Renal cortex interstitium (tissue), 11 donors: ENCODE measurements at regions not wholly inside any gene's neighbourhood (a gene's known extent, or its start where the extent isn't known, plus 50 kb on each side); places are given as distances from the start of the nearest gene placed in this dataset.

Experiments
- DNase-seq, 11 donors: peaks; one replicate each; pipeline ENCODE4 v3.0.0-alpha.2; 2013; ENCODE audit warnings: low read depth in 9 of 11, low spot score in 4 of 11; ENCODE audit errors: extremely low read depth in 1 of 11

DNA sequence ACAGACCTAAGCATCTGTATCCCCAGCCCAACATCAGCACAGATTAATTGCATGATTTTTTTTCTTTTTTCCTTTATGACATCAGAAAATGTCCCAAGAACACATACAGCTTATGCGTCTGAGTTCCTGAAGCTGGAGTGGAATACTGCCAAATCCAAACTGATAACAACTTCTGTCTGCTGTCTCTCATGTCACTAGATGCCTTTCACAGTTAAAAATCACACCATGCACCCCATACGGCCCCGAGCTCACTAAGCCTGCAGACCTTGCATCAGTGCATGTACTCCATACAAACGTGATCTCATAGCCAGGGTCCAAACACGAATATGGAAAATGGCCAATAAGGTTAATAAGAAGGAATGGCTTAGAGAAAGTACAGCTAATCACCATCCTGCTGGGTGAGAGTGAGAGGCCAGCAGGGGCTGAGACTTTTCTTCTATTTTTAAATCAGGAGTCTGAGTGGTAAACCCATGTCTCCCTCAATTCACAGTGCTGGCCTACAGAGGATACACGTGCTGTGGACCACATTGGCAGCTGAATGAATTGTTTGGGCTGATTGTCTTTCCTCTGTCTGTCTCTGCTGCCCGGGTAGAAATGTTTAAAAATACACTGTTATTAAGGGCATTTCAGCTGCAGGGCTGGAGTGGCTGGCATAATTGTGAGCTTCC, 350.6 kb upstream of the RAG2 start:
- no peak for DNase-seq

DNA sequence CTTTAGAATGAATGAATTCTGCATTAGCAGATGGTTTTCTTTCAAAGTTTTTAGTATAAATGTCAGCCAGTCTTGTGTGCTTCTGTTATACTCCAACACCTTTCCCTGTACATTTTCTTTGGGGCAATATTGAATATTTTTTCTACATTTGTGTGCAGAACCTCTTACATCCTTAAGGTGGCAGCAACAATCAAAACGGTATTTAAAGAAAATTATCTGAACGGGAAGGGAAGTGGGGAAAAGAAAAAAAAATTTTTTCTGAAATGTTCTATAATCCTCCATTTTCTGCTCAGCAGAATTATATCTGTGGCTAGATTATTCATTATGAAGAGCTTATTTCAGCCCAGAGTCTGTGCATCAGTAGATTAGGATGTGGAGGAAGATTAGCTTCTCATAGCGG, 347.3 kb upstream of the RAG2 start:
- no peak for DNase-seq

DNA sequence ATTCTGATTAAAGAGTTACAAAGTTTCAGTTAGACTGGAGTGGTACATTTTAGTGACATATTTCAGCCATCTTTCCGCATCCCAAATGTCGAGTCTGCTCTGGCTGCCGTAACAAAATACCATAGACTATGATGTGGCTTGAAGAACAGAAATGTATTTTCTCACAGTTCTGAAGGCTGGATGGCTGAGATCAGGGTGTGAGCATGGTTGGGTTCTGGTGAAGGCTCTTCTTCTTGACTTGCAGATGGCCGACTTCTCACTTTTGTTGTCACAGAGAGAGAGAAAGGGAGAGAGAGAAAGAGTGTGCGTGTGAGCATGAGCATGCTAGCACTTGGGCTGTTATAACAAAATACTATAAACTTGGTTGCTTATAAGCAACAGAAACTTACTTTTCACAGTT, 335.4 kb upstream of the RAG2 start:
- DNase-seq: no peak

DNA sequence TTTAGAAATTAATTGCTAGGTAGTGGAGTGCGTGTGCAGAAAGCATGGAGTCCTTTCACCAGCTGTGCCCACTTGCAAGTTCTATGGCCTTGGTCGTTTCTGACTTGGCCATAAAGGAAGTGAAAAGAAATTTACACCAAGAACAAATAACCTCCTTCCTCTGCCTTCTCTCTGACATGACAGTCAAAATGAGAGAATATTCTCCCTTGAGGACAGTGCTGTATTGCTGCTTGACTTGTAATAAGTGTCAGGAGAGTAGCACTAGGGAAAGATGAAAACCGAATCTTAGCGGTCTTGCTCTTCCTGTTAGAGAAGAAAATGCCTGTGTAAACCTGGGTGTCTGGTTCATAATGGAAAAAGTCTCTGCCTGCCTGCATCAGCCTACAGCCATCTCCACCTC, 333.1 kb upstream of the RAG2 start:
- no peak for DNase-seq

DNA sequence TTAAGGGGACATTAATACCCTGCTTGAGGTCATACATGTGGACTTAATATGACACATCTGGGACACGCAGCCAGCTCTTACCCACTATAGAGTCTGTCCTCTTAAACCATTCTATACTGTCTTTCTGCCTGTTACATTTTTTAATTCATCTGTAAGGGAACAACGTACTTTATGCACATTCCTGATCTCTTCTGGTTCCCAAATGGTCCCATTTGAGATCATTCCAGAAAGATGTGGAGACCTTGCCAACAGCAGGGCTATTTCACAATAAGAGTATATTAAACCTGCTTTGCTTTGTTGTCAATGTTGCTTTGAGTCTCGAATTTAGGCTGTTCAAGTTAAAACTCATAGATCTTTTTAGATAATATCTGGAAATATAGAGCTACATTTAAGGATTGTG, 332.2 kb upstream of the RAG2 start:
- no peak for DNase-seq

DNA sequence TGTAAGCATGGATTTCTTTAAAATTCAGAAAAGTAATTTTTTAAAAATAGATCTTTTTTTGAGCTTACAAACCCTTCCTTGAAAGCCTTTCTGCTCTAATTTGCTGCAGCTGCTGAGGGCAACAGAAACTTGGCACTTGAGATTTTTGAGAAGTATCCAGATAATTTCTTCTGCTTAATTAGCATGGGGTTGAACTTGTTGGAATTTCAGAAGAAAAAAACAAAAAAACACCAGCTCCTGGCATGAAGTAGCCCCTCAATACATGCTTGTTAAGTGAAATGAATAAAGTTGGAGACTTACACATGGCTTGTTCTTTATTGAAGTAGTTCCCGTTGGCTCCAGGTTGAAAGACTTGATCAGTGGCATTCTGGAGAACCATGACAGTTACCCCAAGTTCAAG, 331.4 kb upstream of the RAG2 start:
- no peak for DNase-seq

DNA sequence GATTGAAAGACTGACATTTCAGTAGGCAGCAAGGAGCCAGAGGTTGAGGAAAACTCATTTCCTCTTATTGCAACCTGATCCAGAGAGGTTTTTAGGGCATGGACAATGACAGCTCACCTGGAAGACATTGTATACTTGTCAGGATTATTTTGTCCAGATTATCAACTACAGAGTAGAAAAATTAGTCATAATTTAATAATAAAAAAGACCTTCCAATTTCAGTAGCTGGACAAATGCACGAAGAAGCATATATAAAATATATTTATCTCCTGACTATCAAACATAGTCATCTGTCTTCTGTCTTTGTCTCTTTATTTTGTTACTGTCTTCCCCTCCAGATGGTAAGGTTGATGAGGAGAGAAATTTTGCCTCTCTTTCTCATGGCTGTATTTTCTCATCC, 330.6 kb upstream of the RAG2 start:
- DNase-seq: no peak

DNA sequence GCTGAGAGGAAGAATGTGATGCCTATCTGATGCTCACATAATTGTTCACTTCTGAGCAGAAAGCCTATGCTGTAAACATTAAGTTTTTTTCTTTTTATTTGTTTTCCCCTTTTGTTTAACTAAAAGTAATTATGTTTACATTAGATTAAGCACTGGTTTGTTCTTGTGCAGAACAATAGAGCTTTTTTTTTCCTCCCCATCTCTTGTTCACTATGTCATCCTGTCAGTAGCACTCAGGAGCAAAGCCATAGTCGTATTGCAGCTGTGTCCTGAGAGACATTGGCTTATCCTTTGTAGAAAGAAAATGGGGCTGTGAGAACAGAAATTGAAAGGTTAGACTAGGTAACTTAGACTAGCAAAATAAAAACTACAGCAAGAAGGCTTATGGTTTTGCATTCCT, 301.8 kb upstream of the RAG2 start:
- DNase-seq: peak in 1 of 11 donors; percentile 3

DNA sequence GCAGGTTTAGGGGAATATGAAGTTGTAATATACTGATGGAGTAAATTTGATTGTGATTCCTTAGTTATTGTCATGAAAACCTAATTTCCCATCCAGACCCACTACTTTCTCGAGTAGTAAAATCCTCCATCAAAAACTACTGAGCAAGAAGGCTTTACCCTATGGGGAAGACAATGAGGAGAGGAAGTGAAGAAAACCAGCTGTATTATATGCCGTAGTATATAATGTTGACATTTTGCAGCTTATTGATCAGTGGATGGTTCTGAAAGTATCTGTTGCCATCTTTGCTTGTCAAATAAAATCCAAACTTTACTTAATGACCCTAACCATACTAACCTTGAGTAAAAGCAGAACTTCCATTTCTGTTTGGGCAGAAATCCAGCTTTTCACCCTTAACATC, 292.8 kb upstream of the RAG2 start:
- no peak for DNase-seq

DNA sequence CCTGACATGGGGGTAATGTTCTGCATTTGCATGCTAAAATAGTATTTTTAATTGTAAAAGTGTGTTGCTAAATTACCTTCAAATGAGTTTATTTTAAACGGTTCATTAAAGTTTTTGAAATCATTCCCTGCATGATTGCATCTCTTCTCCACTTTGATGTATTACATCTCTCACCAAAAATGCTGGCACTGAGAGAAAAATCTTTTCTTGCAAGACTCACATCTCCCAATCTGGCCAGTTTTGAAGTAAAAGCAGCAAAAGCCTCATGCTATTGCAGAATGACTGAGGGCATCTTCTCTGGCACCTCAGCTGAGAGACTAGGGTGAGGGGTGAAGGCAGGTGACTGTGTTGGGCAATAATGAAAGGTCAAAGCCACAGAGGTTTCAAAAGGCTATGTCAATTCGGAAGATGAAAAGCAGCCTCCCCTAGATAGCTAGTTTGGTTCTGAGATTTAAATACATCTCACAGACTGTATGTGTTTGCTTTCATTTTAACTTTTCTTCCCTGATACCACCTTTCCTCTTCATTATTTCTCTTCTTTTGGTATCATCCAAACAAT, 292.2 kb upstream of the RAG2 start:
- no peak for DNase-seq

DNA sequence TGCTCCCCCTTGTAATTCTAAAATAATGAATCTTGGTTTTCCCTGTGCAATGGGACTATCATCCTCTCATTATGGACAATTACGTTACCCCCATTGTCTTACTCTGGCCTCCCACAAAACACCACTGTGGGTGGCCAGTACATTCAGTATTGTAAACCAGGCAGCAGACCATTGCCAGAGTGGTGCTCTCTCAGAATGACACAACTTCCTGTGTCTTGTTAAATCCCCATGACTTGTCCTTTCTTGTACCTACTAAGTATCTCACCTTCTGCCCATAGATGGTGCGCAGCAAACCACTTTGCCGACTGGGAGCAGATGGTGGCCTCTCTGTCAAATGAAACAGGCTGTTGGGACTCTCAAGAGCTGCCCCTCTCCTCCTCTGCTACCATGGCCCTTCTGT, 287.1 kb upstream of the RAG2 start:
- no peak for DNase-seq

DNA sequence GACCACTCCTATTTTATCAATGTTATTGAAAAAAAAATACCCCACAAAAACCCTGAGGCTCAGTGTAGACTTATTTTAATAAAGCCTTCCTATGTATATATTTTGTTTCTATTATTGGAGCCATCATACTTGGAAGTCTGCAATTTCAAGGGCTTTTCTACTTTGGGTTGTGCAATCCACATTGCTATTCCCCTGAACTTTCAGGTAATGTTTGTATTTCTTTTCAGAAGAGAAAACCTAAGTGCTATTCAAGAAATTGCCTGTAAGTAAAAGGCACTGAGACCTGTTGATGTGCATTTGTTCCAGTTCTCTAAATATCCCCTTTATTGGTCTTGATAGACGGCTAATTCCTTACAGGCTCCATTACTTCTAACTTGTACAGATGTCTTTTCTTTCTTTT, 280.7 kb upstream of the RAG2 start:
- DNase-seq: no peak

DNA sequence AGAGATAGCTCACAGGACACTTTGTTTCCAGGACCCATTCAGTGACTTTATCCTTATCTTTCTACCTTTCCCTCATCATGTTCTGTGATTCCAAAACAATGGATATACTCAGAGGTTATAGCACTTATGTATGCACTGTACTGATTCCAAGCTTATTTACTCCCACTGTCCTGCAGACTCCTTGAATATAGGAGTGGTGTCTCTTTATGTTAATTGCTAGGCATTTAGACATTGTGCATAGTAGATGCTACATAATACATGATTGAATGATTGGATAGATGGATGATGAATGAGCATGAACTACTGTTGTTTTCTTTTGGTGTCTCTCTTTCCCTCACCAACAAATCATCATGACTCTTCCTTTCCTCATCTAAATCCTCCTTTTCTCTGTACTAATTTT, 279.1 kb upstream of the RAG2 start:
- DNase-seq: no peak

DNA sequence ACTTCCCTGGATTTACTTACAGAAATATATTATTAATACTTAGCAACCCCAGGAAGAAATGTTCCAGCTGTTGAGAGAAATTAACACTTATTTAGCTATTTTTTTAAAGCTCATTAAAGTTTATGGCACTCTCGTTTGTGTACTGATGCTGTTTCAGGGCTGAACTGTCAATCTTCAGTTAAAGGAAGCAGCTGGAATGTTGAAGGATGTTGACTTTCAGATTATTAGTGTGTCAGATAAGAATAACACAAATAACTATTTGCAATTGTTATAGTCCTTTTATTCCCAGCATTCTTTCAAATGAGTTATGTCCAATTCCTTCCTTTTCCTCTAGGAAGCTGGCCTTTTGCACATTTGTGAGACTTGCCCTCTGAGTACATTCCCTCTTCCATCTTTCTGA, 278.2 kb upstream of the RAG2 start:
- DNase-seq: peak in 2 of 11 donors; percentile 37 to 40

DNA sequence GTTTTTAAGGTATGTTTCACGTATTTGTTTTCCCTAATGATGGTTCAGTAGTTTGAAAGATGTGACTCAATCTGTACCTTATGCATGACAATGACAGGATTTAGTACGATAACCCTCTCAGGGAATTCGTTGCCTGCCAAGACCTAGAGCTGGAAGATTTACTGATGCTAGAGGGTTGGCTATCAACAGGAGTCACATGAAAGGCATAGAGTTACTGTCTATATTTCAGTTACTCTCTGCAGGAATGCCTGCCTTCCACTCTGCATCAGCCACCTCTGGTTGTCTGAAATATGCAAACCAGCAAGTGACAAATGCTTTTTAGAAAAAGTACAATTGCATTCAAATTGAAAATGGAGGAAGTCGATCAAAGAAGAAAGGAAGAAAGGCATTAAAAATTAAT, 276.3 kb upstream of the RAG2 start:
- DNase-seq: peak in 1 of 11 donors; percentile 36

DNA sequence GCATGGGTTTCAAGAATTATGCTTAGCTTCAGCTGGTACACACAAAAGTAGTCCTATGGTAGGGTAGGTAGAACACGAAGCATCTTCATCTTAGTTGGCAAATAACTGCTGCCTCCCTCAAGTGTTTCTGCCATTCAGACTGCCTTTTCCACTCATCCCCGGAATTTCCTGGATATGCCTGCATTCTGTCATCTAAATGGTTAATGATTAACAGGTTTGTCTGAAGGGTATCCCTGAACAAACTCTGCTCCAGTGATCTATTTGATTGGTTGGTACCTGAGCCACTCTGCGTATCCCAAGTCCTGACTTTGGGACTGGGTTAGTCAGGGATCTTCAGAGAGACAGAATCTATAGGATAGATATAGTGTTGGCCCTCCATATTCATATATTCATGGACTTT, 272.3 kb upstream of the RAG2 start:
- DNase-seq: no peak

DNA sequence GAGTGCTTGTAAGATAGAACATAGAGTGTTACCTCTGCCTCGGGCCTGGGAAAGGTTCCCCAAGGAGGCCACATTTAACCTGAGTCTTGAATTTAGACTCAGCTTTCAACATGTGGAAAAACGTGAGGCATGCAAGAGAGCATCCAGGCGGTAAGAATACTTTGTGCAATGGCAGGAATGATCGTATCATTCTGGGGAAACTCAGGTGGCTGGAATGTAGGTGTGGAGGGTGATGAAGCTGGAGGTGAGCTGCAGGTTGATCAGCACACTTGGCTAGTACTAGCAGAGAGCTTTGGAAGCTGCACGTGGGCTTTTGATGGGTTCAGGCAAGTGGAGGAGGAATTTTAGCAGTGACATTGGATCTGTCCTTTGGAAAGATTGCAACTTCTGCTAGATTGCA, 270.3 kb upstream of the RAG2 start:
- DNase-seq: no peak

DNA sequence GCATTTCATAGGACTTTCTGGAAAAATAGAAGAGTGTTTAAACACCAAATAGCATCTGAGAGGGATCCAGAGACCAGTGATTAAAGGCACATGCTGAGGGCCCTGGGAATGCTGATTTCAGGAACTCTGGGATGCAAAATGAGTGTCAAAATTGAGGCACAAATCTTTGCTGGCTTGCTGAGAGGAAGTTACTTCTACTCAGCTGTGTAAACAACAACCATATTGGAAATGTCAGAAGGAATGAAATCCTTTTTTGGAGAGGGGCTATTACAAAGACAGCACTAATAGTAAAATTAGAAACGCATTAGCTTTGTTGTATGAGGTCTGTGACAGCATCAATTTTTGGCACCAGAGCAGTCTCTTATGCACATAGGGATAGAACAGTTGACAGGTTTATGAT, 267.8 kb upstream of the RAG2 start:
- DNase-seq: peak in 1 of 11 donors; percentile 54

DNA sequence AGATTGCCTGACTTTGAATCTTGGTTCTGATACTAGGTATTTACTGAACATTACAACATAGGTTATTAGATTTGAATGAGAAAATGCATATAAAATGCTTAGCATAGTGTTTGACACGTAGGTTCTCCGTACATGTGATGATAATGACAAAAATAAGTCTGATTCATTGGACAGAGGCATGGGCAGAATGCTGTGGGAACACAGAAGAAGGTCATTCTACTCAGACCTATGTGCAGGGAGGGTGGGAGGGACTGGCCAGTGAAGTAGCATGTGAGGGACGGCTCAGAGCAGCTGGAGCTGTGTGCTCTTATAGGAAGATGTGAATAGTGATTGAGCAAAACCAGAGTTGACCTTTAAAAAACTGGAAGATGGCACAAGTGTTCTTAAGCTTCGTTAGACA, 256.8 kb upstream of the RAG2 start:
- DNase-seq: no peak

DNA sequence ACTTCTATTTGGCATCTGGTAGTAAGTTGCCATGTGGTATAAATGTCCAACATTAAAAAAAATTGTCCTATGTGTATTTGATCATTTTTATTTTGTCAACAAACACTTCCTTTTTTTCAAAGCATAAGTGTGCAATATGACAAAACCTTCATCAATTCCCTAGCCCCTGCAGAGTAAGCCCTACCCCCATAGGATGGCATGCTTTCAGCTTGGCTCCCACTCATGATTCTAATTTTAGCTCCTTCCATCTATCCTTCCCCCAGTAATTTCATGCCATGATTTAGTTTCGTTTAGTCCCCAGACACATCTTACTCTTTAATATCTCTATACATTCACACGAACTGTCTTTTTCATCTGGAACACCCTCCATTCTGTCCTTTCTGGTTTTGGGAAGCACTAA, 250.6 kb upstream of the RAG2 start:
- no peak for DNase-seq

DNA sequence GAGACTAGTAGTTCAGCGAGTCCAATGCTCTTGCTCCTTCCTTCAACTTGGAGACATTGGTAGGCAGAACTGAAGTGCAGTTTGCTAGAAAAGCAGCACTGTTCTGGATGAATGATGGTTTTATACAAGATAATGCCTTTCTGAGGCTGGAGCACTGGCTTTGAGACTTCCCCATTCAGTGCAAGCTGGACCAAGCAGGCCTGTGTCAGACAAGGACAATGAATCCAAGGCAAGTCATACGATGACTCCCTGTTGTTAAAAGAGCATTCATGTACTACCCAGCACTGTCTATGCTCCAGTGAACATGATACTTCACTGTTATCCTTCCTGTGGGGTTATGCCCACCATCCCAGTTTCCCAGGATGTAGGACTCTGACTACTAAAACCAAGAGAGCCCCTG, 242.3 kb upstream of the RAG2 start:
- no peak for DNase-seq
